Lung (tissue), 11 donors: ENCODE measurements at regions not wholly inside any gene's neighbourhood (a gene's known extent, or its start where the extent isn't known, plus 50 kb on each side); places are given as distances from the start of the nearest gene placed in this dataset.

Experiments
- ATAC-seq: fragments of 200-7000 bp; cut with Tn5 transposase; one replicate; pipeline ENCODE4 v1.9.1; 2020; ENCODE audit warnings: moderate number of reproducible peaks; ENCODE audit not compliant: insufficient read depth, low FRiP score
- DNase-seq, 3 donors: peaks; one replicate each; pipeline ENCODE4 v3.0.0-alpha.2; 2013 to 2017
- H3K27ac ChIP-seq, 2 donors: one replicate each; pipeline ENCODE4 v1.5.1; 2013; ENCODE audit warnings: mild to moderate bottlenecking in 2 of 2, moderate library complexity in 2 of 2, control low read depth in 1 of 2, inconsistent platforms in 1 of 2, low read depth in 1 of 2, low read length in 1 of 2
- H3K27me3 ChIP-seq, 3 donors: one replicate each; pipeline ENCODE4 v1.5.1; 2013; ENCODE audit warnings: low read length in 2 of 3; ENCODE audit not compliant: control insufficient read depth in 3 of 3, insufficient read depth in 3 of 3
- H3K36me3 ChIP-seq, 4 donors: one replicate each; pipeline ENCODE4 v1.5.1; 2013; ENCODE audit warnings: low read length in 4 of 4, mild to moderate bottlenecking in 1 of 4, moderate library complexity in 1 of 4; ENCODE audit not compliant: control insufficient read depth in 4 of 4, insufficient read depth in 4 of 4
- H3K4me1 ChIP-seq, 5 donors: one replicate each; pipeline ENCODE4 v1.5.1; 2013; ENCODE audit warnings: low read length in 5 of 5, mild to moderate bottlenecking in 2 of 5, moderate library complexity in 1 of 5; ENCODE audit not compliant: control insufficient read depth in 5 of 5, insufficient read depth in 5 of 5
- H3K4me3 ChIP-seq: one replicate; pipeline ENCODE4 v1.5.1; 2013; ENCODE audit warnings: mild to moderate bottlenecking, control low read depth, moderate library complexity
- H3K9ac ChIP-seq, 2 donors: one replicate each; pipeline ENCODE4 v1.5.1; 2013; ENCODE audit warnings: low read length in 2 of 2, control low read depth in 1 of 2; ENCODE audit not compliant: insufficient read depth in 1 of 2
- H3K9me3 ChIP-seq, 4 donors: one replicate each; pipeline ENCODE4 v1.5.1; 2013; ENCODE audit warnings: low read length in 3 of 4, mild to moderate bottlenecking in 1 of 4, moderate library complexity in 1 of 4; ENCODE audit not compliant: control insufficient read depth in 4 of 4, insufficient read depth in 3 of 4
- WGBS, 2 donors: extraction: QIAGEN DNeasy Blood & Tissue Kit; methylation state at CpG; one replicate each; pipeline ENCODE4 v1.1.7; 2013; 5-methylcytosine and 5-hydroxymethylcytosine counted together
- TF ChIP-seq, protein P1 (sequence below): IDR thresholded peaks from 2 replicates; pipeline ENCODE4 v1.5.1; 2012; ENCODE audit warnings: mild to moderate bottlenecking; ENCODE audit errors: control extremely low read depth, extremely low read depth
- donor health status: control.
- donor health status: control.
- donor health status: Bipolar disorder and iron deficiency.
- donor health status: healthy.
- donor health status: DM: yes; HTN: yes; CAD: no.

DNA sequence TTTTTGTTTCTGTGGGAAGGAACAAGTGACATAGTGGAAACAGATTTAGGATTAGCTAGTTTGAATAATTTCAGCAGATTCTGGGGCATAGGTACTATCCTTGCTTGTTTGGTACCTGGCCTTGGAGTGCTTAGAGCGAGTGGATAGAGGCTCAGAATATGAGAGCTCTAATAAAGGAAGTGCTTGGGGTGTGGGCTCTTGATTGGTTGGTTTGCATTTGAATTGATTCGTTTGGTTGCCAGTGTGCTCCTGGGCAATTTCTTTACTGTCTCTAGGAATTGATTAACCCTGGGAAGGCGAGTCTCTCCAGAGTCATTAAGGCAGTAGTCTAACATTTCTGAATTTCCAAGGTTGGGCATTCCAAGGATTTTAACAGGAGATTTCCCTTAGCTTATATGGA, 98.0 kb downstream of the DTWD1 start:
- 70 to 72% methylated on average over 3 of the region's 3 CpGs for WGBS, 2 donors
- DNase-seq (no peak), ATAC-seq (no peak)
- no peak overlapping the region for H3K4me3 ChIP-seq
- no peak overlapping the region for H3K9ac ChIP-seq
- H3K27me3 ChIP-seq = no peaks in the 10 kb centered on the region
- H3K36me3 ChIP-seq = no peaks in the 10 kb centered on the region
- no peaks in the 10 kb centered on the region for H3K9me3 ChIP-seq
- no peaks in the 10 kb centered on the region for H3K4me1 ChIP-seq
- peak overlapping the region in 1 of 2 donors; percentile 60 for H3K27ac ChIP-seq
- TF ChIP-seq, protein P1, sequence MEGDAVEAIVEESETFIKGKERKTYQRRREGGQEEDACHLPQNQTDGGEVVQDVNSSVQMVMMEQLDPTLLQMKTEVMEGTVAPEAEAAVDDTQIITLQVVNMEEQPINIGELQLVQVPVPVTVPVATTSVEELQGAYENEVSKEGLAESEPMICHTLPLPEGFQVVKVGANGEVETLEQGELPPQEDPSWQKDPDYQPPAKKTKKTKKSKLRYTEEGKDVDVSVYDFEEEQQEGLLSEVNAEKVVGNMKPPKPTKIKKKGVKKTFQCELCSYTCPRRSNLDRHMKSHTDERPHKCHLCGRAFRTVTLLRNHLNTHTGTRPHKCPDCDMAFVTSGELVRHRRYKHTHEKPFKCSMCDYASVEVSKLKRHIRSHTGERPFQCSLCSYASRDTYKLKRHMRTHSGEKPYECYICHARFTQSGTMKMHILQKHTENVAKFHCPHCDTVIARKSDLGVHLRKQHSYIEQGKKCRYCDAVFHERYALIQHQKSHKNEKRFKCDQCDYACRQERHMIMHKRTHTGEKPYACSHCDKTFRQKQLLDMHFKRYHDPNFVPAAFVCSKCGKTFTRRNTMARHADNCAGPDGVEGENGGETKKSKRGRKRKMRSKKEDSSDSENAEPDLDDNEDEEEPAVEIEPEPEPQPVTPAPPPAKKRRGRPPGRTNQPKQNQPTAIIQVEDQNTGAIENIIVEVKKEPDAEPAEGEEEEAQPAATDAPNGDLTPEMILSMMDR = no peak

DNA sequence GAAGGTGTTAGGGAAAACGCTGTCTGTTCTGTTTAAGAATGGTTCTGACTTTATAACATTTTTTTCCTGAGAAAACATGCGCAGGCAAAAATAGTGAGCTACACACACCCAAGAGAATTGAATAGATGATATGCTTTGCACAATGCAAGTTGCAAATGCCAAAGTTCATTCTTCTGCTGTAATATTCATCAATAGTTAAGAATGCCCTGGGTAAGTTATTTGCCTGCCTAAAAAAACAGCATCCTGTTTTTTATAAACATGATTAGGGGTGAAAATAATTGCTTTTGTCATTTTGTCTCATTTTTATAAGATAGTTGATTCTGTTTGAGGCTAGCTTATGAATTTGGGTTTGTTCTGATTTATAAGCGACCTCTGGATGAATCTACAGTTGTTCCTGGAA, 99.4 kb downstream of the DTWD1 start:
- whole genome bisulfite sequencing, 2 donors = 83 to 92% methylated on average over 3 of the region's 3 CpGs
- Histone ChIP-seq H3K4me1 (no peaks in the 10 kb centered on the region), H3K27me3 (no peaks in the 10 kb centered on the region), H3K4me3 (no peak overlapping the region), H3K27ac (no peak overlapping the region), H3K9me3 (peaks cover 0 to 2% (median 0%) of the 10 kb centered on the region in 4 donors), H3K9ac (no peak overlapping the region), H3K36me3 (no peaks in the 10 kb centered on the region)
- no peak for ATAC-seq
- no peak for DNase-seq
- TF ChIP-seq, protein P1 = no peak

DNA sequence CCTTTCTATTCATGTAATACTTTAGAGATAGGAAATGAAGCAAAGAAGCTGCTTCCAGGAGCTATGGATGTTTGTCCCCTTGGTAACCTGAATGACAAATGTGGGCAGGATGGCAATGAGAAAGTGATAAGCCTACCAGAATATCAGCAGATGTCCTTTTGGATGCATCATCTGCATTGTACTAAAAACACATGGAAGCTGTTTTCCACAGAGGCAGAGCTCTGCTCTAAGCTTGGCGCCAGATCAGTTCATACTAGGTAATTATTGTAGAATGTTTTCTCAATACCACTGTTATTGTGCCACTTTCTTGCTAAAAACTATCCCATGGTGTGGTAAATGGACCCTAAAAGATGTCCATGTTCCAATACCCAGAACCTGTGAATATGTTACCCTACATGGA, 100.2 kb downstream of the DTWD1 start:
- no peak for DNase-seq
- H3K27me3 ChIP-seq = no peaks in the 10 kb centered on the region
- no peaks in the 10 kb centered on the region for H3K36me3 ChIP-seq
- TF ChIP-seq, protein P1 = no peak
- no peak overlapping the region for H3K4me3 ChIP-seq
- no peaks in the 10 kb centered on the region for H3K4me1 ChIP-seq
- H3K9me3 ChIP-seq = peaks cover 0 to 4% (median 0%) of the 10 kb centered on the region in 4 donors
- H3K9ac ChIP-seq = no peak overlapping the region
- no peak for ATAC-seq
- H3K27ac ChIP-seq = no peak overlapping the region
- WGBS, 2 donors = 92 to 100% methylated on average over 1 of the region's 1 CpG

DNA sequence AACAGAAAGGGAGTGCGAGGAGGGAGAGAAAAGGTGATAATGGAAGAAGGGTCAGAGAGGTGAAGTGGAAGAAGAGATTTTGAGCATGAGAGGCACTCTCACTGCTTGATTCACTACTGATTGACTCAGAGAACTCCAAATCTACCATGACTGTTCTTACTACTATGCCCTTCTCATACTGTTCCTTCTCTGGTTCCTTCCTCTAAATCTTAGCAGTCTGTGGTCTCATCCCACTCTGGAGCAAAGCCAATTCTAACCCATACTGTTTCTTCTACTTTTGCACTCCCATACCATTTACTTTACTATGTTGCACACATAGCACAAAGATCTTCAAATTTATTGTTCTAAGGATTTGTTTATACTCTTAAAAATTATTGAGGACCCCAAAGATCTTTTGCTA, 100.8 kb downstream of the DTWD1 start:
- 93 to 97% methylated on average over 1 of the region's 1 CpG for WGBS, 2 donors
- Histone ChIP-seq H3K9ac (no peak overlapping the region), H3K4me1 (no peaks in the 10 kb centered on the region), H3K27ac (no peak overlapping the region), H3K9me3 (peaks cover 0 to 4% (median under 1%) of the 10 kb centered on the region in 4 donors), H3K27me3 (no peaks in the 10 kb centered on the region), H3K36me3 (no peaks in the 10 kb centered on the region), H3K4me3 (no peak overlapping the region)
- TF ChIP-seq, protein P1 = no peak
- DNase-seq (no peak), ATAC-seq (no peak)
